Liver (tissue), 8 donors: ENCODE measurements at regions not wholly inside any gene's neighbourhood (a gene's known extent, or its start where the extent isn't known, plus 50 kb on each side); places are given as distances from the start of the nearest gene placed in this dataset.
A peak's percentile ranks its signal among the peaks of the same experiment; 100 is the strongest.

Source experiments
- DNase-seq: peaks from one replicate; pipeline ENCODE4 v3.0.0-alpha.2; 2017; ENCODE audit warnings: low spot score
- H3K27ac ChIP-seq, 2 donors: one replicate each; pipeline ENCODE4 v1.7.0; 2013; ENCODE audit warnings: inconsistent platforms in 2 of 2, low read length in 2 of 2, control low read depth in 1 of 2, low read depth in 1 of 2, mild to moderate bottlenecking in 1 of 2
- H3K27me3 ChIP-seq, 4 donors: one replicate each; pipeline versions ENCODE4 v1.6.1 to v1.7.0; 2013; ENCODE audit warnings: low read length in 3 of 4, inconsistent platforms in 1 of 4, mild to moderate bottlenecking in 1 of 4, moderate library complexity in 1 of 4; ENCODE audit not compliant: control insufficient read depth in 4 of 4, insufficient read depth in 4 of 4
- H3K36me3 ChIP-seq, 4 donors: one replicate each; pipeline versions ENCODE4 v1.6.1 to v1.7.0; 2013; ENCODE audit warnings: low read length in 3 of 4, mild to moderate bottlenecking in 3 of 4, low read depth in 1 of 4, moderate library complexity in 1 of 4; ENCODE audit not compliant: control insufficient read depth in 4 of 4, insufficient read depth in 3 of 4
- H3K4me1 ChIP-seq, 4 donors: one replicate each; pipeline versions ENCODE4 v1.6.1 to v1.7.0; 2013; ENCODE audit warnings: low read length in 3 of 4, mild to moderate bottlenecking in 3 of 4, moderate library complexity in 1 of 4; ENCODE audit not compliant: control insufficient read depth in 4 of 4, insufficient read depth in 4 of 4
- H3K4me3 ChIP-seq, 3 donors: one replicate each; pipeline versions ENCODE4 v1.6.1 to v1.7.0; 2013; ENCODE audit warnings: low read length in 3 of 3, control low read depth in 1 of 3, low read depth in 1 of 3, mild to moderate bottlenecking in 1 of 3
- H3K9ac ChIP-seq, 2 donors: one replicate each; pipeline ENCODE4 v1.7.0; 2013; ENCODE audit warnings: low read length in 2 of 2, mild to moderate bottlenecking in 2 of 2, moderate library complexity in 2 of 2, control low read depth in 1 of 2, low read depth in 1 of 2
- H3K9me3 ChIP-seq, 4 donors: one replicate each; pipeline versions ENCODE4 v1.6.1 to v1.7.0; 2013; ENCODE audit warnings: low read length in 3 of 4; ENCODE audit not compliant: control insufficient read depth in 4 of 4
- CTCF ChIP-seq: fragments of 150-350 bp; IDR thresholded peaks from 2 replicates; pipeline ENCODE4 v1.5.1; 2017; ENCODE audit warnings: improper control_type of control experiment, low read depth, low read length; ENCODE audit not compliant: missing input control
- FOXA1 ChIP-seq: IDR thresholded peaks from 2 replicates; pipeline ENCODE4 v1.6.1; 2016; ENCODE audit warnings: antibody characterized with exemption
- FOXA2 ChIP-seq: IDR thresholded peaks from 2 replicates; pipeline ENCODE4 v1.6.1; 2016; ENCODE audit warnings: antibody characterized with exemption
- GABPA ChIP-seq, 2 donors: IDR thresholded peaks in 1 of 2; conservative IDR thresholded peaks in 1 of 2; 2 replicates each; pipeline ENCODE4 v1.6.1; 2016; ENCODE audit warnings: antibody characterized with exemption in 2 of 2, mild to moderate bottlenecking in 1 of 2, moderate library complexity in 1 of 2
- HNF4A ChIP-seq, 2 donors: conservative IDR thresholded peaks; 2 replicates each; pipeline ENCODE4 v1.6.1; 2016; ENCODE audit warnings: antibody characterized with exemption in 2 of 2, mild to moderate bottlenecking in 2 of 2
- HNF4G ChIP-seq: IDR thresholded peaks from 2 replicates; pipeline ENCODE4 v1.6.1; 2016; ENCODE audit warnings: antibody characterized with exemption
- JUND ChIP-seq, 2 donors: IDR thresholded peaks; 2 replicates each; pipeline ENCODE4 v1.6.1; 2016; ENCODE audit warnings: antibody characterized with exemption in 2 of 2
- NR2F2 ChIP-seq: IDR thresholded peaks from 2 replicates; pipeline ENCODE4 v1.6.1; 2016; ENCODE audit warnings: antibody characterized with exemption
- RAD21 ChIP-seq, 2 donors: IDR thresholded peaks; 2 replicates each; pipeline ENCODE4 v1.6.1; 2016; ENCODE audit warnings: antibody characterized with exemption in 2 of 2, mild to moderate bottlenecking in 2 of 2
- RXRA ChIP-seq, 2 donors: IDR thresholded peaks; 2 replicates each; pipeline ENCODE4 v1.6.1; 2017 to 2018; ENCODE audit warnings: antibody characterized with exemption in 2 of 2, mild to moderate bottlenecking in 1 of 2
- SP1 ChIP-seq: IDR thresholded peaks from 2 replicates; pipeline ENCODE4 v1.6.1; 2018; ENCODE audit warnings: antibody characterized with exemption, mild to moderate bottlenecking
- TAF1 ChIP-seq: conservative IDR thresholded peaks from 2 replicates; pipeline ENCODE4 v1.6.1; 2016; ENCODE audit warnings: antibody characterized with exemption, mild to moderate bottlenecking
- YY1 ChIP-seq: IDR thresholded peaks from 2 replicates; pipeline ENCODE4 v1.6.1; 2016; ENCODE audit warnings: antibody characterized with exemption, mild to moderate bottlenecking
- WGBS: extraction: QIAGEN DNeasy Blood & Tissue Kit; methylation state at CpG from one replicate; pipeline ENCODE4 v1.1.7; 2013; 5-methylcytosine and 5-hydroxymethylcytosine counted together
- TF ChIP-seq, protein P1 (sequence below): IDR thresholded peaks from 2 replicates; pipeline ENCODE4 v1.6.1; 2016; ENCODE audit warnings: antibody characterized with exemption
- TF ChIP-seq, protein P2 (sequence below): IDR thresholded peaks from 2 replicates; pipeline ENCODE4 v1.6.1; 2016; ENCODE audit warnings: antibody characterized with exemption, mild to moderate bottlenecking
- donor health status: healthy.
- donor health status: healthy.
- donor health status: healthy.
- donor health status: healthy.
- donor health status: healthy.

DNA sequence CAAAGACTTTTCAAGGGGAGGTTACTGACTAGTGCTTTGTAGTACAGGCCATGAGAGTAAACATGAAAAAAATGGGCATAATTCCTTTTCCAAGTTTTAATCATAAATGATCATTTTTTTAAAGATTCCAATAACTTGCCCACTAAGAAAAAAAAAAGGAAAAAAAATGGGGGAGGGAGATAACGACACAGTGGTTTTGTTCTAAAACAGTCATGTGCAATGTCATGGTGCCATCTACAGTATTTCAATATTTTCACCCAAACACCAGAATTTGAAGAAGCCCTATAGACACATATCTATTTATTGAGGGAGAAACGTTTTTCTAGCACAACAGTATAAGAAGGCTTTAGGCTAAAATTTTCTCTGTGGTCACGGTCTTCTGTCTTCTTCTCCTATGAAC lies 250.2 kb downstream of the LTN1 start:
- H3K4me1 ChIP-seq: peaks cover 0 to 8% (median 5%) of the 10 kb centered on the region in 4 donors
- H3K4me3 ChIP-seq: no peak overlapping the region
- DNase-seq: no peak
- no peaks in the 10 kb centered on the region for H3K27me3 ChIP-seq
- H3K9me3 ChIP-seq: no peaks in the 10 kb centered on the region
- WGBS: 59% methylated on average over 3 of the region's 3 CpGs
- H3K36me3 ChIP-seq: no peaks in the 10 kb centered on the region
- TF ChIP-seq SP1 (no peak), RAD21 (IDR thresholded peaks at IDR 0.05) (peak; percentile 61 to 64), CTCF (no peak)
- no peak overlapping the region for H3K27ac ChIP-seq
- no peak overlapping the region for H3K9ac ChIP-seq

- Histone ChIP-seq H3K4me1 (peaks cover 0 to under 1% (median under 1%) of the 10 kb centered on the region in 4 donors), H3K36me3 (no peaks in the 10 kb centered on the region), H3K9me3 (no peaks in the 10 kb centered on the region), H3K9ac (no peak overlapping the region), H3K27me3 (no peaks in the 10 kb centered on the region), H3K27ac (no peak overlapping the region), H3K4me3 (no peak overlapping the region)
- DNase-seq: no peak
- WGBS: 80% methylated on average over 2 of the region's 2 CpGs
- TF ChIP-seq YY1: no peak
- no peak for TF ChIP-seq FOXA1
These were observed 252.6 kb downstream of the LTN1 start for GRCh38 chr21:28740125-28740524.

GRCh38 chr21:28738882-28739281 lies 253.8 kb downstream of the LTN1 start:
- Histone ChIP-seq H3K4me1 (no peaks in the 10 kb centered on the region), H3K27ac (no peak overlapping the region), H3K9ac (no peak overlapping the region), H3K36me3 (no peaks in the 10 kb centered on the region), H3K27me3 (no peaks in the 10 kb centered on the region), H3K9me3 (no peaks in the 10 kb centered on the region), H3K4me3 (no peak overlapping the region)
- no peak for DNase-seq
- 63% methylated on average over 7 of the region's 7 CpGs for WGBS
- no peak for TF ChIP-seq FOXA1
- TF ChIP-seq SP1: no peak
- TF ChIP-seq RAD21 (IDR thresholded peaks at IDR 0.05): peak; percentile 5 to 6

DNA sequence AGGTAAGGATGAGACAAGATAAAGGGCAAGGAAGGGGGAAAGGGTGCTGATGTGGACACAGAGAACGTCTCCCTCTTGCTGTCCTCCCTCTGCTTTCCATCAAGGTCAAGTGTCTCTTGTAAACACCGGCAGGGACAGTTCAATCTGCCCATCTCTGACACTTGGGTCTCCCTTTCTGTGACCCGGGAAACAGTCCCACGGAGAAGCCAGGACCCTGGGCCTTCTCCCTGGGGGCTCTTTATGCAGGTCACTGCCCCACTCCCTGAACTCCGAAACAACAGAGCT lies 254.3 kb downstream of the LTN1 start:
- TF ChIP-seq CTCF (no peak), JUND (IDR thresholded peaks at IDR 0.05) (no peak), FOXA1 (no peak), HNF4G (no peak), TAF1 (no peak), HNF4A (conservative IDR thresholded peaks at IDR 0.05) (no peak), RXRA (IDR thresholded peaks at IDR 0.05) (no peak), SP1 (no peak), FOXA2 (no peak), NR2F2 (no peak), YY1 (no peak), GABPA (IDR thresholded peaks at IDR 0.05 in 1 of 2, conservative IDR thresholded peaks at IDR 0.05 in 1 of 2) (no peak)
- TF ChIP-seq, protein P1, sequence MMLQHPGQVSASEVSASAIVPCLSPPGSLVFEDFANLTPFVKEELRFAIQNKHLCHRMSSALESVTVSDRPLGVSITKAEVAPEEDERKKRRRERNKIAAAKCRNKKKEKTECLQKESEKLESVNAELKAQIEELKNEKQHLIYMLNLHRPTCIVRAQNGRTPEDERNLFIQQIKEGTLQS: no peak
- TF ChIP-seq, protein P2, sequence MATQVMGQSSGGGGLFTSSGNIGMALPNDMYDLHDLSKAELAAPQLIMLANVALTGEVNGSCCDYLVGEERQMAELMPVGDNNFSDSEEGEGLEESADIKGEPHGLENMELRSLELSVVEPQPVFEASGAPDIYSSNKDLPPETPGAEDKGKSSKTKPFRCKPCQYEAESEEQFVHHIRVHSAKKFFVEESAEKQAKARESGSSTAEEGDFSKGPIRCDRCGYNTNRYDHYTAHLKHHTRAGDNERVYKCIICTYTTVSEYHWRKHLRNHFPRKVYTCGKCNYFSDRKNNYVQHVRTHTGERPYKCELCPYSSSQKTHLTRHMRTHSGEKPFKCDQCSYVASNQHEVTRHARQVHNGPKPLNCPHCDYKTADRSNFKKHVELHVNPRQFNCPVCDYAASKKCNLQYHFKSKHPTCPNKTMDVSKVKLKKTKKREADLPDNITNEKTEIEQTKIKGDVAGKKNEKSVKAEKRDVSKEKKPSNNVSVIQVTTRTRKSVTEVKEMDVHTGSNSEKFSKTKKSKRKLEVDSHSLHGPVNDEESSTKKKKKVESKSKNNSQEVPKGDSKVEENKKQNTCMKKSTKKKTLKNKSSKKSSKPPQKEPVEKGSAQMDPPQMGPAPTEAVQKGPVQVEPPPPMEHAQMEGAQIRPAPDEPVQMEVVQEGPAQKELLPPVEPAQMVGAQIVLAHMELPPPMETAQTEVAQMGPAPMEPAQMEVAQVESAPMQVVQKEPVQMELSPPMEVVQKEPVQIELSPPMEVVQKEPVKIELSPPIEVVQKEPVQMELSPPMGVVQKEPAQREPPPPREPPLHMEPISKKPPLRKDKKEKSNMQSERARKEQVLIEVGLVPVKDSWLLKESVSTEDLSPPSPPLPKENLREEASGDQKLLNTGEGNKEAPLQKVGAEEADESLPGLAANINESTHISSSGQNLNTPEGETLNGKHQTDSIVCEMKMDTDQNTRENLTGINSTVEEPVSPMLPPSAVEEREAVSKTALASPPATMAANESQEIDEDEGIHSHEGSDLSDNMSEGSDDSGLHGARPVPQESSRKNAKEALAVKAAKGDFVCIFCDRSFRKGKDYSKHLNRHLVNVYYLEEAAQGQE: no peak
- DNase-seq: no peak
- no peaks in the 10 kb centered on the region for H3K36me3 ChIP-seq
- no peak overlapping the region for H3K27ac ChIP-seq
- no peak overlapping the region for H3K4me3 ChIP-seq
- H3K4me1 ChIP-seq: no peaks in the 10 kb centered on the region
- 76% methylated on average over 5 of the region's 5 CpGs for WGBS
- H3K9ac ChIP-seq: no peak overlapping the region
- H3K9me3 ChIP-seq: no peaks in the 10 kb centered on the region
- H3K27me3 ChIP-seq: no peaks in the 10 kb centered on the region
